Non-pigmented ciliary epithelial cell (primary cell): ENCODE measurements at regions not wholly inside any gene's neighbourhood (a gene's known extent, or its start where the extent isn't known, plus 50 kb on each side); places are given as distances from the start of the nearest gene placed in this dataset.

Experiments used
- DNase-seq: peaks from one replicate; pipeline ENCODE4 v3.0.0-alpha.2; 2010; ENCODE audit warnings: low read depth

- DNase-seq, result no peak
Measured at GRCh38 chr6:4615891-4616290, 160.3 kb upstream of the CDYL start.

- DNase-seq, result no peak
Measured at GRCh38 chr6:4615231-4615630, 161.0 kb upstream of the CDYL start.

GRCh38 chr6:4614637-4615036, 161.6 kb upstream of the CDYL start:
- no peak for DNase-seq

GRCh38 chr6:4613795-4614194, 162.4 kb upstream of the CDYL start:
- no peak for DNase-seq

- DNase-seq, result no peak
Measured at GRCh38 chr6:4613381-4613780, 162.8 kb upstream of the CDYL start.

- no peak for DNase-seq
Measured at GRCh38 chr6:4612636-4613171, 163.5 kb upstream of the CDYL start.

GRCh38 chr6:4611429-4612129, 164.6 kb upstream of the CDYL start:
- no peak for DNase-seq

GRCh38 chr6:4610256-4610655, 165.9 kb upstream of the CDYL start:
- peak; percentile 45 for DNase-seq

- DNase-seq, result no peak
Measured at GRCh38 chr6:4608361-4609115, 167.7 kb upstream of the CDYL start.

- no peak for DNase-seq
Measured at GRCh38 chr6:4607793-4608192, 168.4 kb upstream of the CDYL start.

GRCh38 chr6:4606821-4607704, 169.1 kb upstream of the CDYL start:
- no peak for DNase-seq

GRCh38 chr6:4606016-4606415, 170.2 kb upstream of the CDYL start:
- DNase-seq, result no peak

- DNase-seq, result no peak
Measured at GRCh38 chr6:4603856-4604369, 172.3 kb upstream of the CDYL start.

- peak; percentile 75 for DNase-seq
Measured at GRCh38 chr6:4603291-4603690, 172.9 kb upstream of the CDYL start.

- peak; percentile 88 for DNase-seq
Measured at GRCh38 chr6:4599924-4600323, 176.3 kb upstream of the CDYL start.

GRCh38 chr6:4598384-4598995, 177.7 kb upstream of the CDYL start:
- no peak for DNase-seq

GRCh38 chr6:4593951-4594350, 182.3 kb upstream of the CDYL start:
- no peak for DNase-seq

GRCh38 chr6:4592026-4592425, 184.2 kb upstream of the CDYL start:
- no peak for DNase-seq

- no peak for DNase-seq
Measured at GRCh38 chr6:4591218-4591617, 185.0 kb upstream of the CDYL start.

- DNase-seq, result no peak
Measured at GRCh38 chr6:4589295-4589694, 186.9 kb upstream of the CDYL start.

- DNase-seq, result no peak
Measured at GRCh38 chr6:4588581-4588980, 187.6 kb upstream of the CDYL start.

GRCh38 chr6:4588163-4588562, 188.0 kb upstream of the CDYL start:
- DNase-seq, result no peak
